C4-2B (cell line): ENCODE measurements at regions not wholly inside any gene's neighbourhood (a gene's known extent, or its start where the extent isn't known, plus 50 kb on each side); places are given as distances from the start of the nearest gene placed in this dataset.

Source experiments
- CTCF ChIP-seq: fragments of 450-650 bp; conservative IDR thresholded peaks from 2 replicates; pipeline ENCODE4 v1.5.1; 2017; ENCODE audit warnings: mild to moderate bottlenecking
- ZFX ChIP-seq: fragments of 450-650 bp; IDR thresholded peaks from 2 replicates; pipeline ENCODE4 v1.6.1; 2017

- TF ChIP-seq CTCF (no peak), ZFX (no peak)
Observed at GRCh38 chr18:75836516-75836915, 409.0 kb upstream of the SMIM21 start.
